H9 (cell line): ENCODE measurements at regions not wholly inside any gene's neighbourhood (a gene's known extent, or its start where the extent isn't known, plus 50 kb on each side); places are given as distances from the start of the nearest gene placed in this dataset.
A peak's percentile ranks its signal among the peaks of the same experiment; 100 is the strongest.
"Not testable (repeated sequence)": the region's sequence is repeated elsewhere in the genome, so short reads cannot be mapped to it uniquely, and the experiment has no call there.

Source experiments
- DNase-seq: peaks from one replicate; pipeline ENCODE4 v3.0.0-alpha.2; 2017
- H2AFZ ChIP-seq: one replicate; pipeline ENCODE4 v1.6.1; 2013; ENCODE audit warnings: mild to moderate bottlenecking, low read length, control low read depth, moderate library complexity
- H2AK5ac ChIP-seq: 2 replicates; pipeline ENCODE4 v1.6.1; 2013; ENCODE audit warnings: low read length, control low read depth, mixed read lengths; ENCODE audit not compliant: insufficient read length
- H2BK120ac ChIP-seq: one replicate; pipeline ENCODE4 v1.6.1; 2013; ENCODE audit warnings: low read depth, mild to moderate bottlenecking, low read length, control low read depth, inconsistent platforms; ENCODE audit not compliant: poor library complexity, severe bottlenecking
- H2BK12ac ChIP-seq: 2 replicates; pipeline ENCODE4 v1.6.1; 2013; ENCODE audit warnings: low read length, control low read depth, mixed read lengths, low read depth; ENCODE audit not compliant: insufficient read length
- H2BK15ac ChIP-seq: 2 replicates; pipeline ENCODE4 v1.6.1; 2013; ENCODE audit warnings: low read depth, low read length, control low read depth
- H2BK20ac ChIP-seq: one replicate; pipeline ENCODE4 v1.6.1; 2013; ENCODE audit warnings: low read depth, mild to moderate bottlenecking, low read length, control low read depth, inconsistent platforms; ENCODE audit not compliant: poor library complexity, severe bottlenecking
- H2BK5ac ChIP-seq: 2 replicates; pipeline ENCODE4 v1.6.1; 2013; ENCODE audit warnings: low read length, control low read depth, mixed read lengths; ENCODE audit not compliant: insufficient read length
- H3K14ac ChIP-seq: 2 replicates; pipeline ENCODE4 v1.6.1; 2013; ENCODE audit warnings: low read length, control low read depth; ENCODE audit not compliant: insufficient read depth
- H3K18ac ChIP-seq: 2 replicates; pipeline ENCODE4 v1.6.1; 2013; ENCODE audit warnings: low read depth, mild to moderate bottlenecking, mixed read lengths, low read length, control low read depth; ENCODE audit not compliant: insufficient read length
- H3K23ac ChIP-seq: 2 replicates; pipeline ENCODE4 v1.6.1; 2013; ENCODE audit warnings: low read length, control low read depth, mixed read lengths, low read depth; ENCODE audit not compliant: insufficient read length
- H3K23me2 ChIP-seq: 2 replicates; pipeline ENCODE4 v1.6.1; 2013; ENCODE audit warnings: low read depth, mild to moderate bottlenecking, mixed read lengths, low read length, control low read depth; ENCODE audit not compliant: insufficient read length, poor library complexity, severe bottlenecking
- H3K27ac ChIP-seq: 2 replicates; pipeline ENCODE4 v1.5.1; 2013; ENCODE audit warnings: low read length, control low read depth, mixed read lengths, low read depth; ENCODE audit not compliant: insufficient read length
- H3K27me3 ChIP-seq: 2 replicates; pipeline ENCODE4 v1.6.1; 2013; ENCODE audit warnings: low read length, control low read depth, inconsistent platforms; ENCODE audit not compliant: insufficient read depth
- H3K4ac ChIP-seq: 2 replicates; pipeline ENCODE4 v1.6.1; 2013; ENCODE audit warnings: low read depth, mild to moderate bottlenecking, control low read depth, inconsistent platforms, low read length, moderate library complexity
- H3K4me1 ChIP-seq: 2 replicates; pipeline ENCODE4 v1.6.1; 2013; ENCODE audit warnings: low read length, control low read depth, inconsistent platforms; ENCODE audit not compliant: insufficient read depth
- H3K4me2 ChIP-seq: 2 replicates; pipeline ENCODE4 v1.6.1; 2013; ENCODE audit warnings: low read length, control low read depth, mixed read lengths; ENCODE audit not compliant: insufficient read length, insufficient read depth
- H3K56ac ChIP-seq: 2 replicates; pipeline ENCODE4 v1.6.1; 2013; ENCODE audit warnings: low read depth, mild to moderate bottlenecking, mixed read lengths, low read length, control low read depth; ENCODE audit not compliant: insufficient read length
- H3K79me1 ChIP-seq: 2 replicates; pipeline ENCODE4 v1.6.1; 2013; ENCODE audit warnings: low read depth, mild to moderate bottlenecking, moderate library complexity, low read length, control low read depth, inconsistent platforms; ENCODE audit not compliant: insufficient read depth, poor library complexity, severe bottlenecking
- H3K79me2 ChIP-seq: 2 replicates; pipeline ENCODE4 v1.6.1; 2013; ENCODE audit warnings: low read length, control low read depth, inconsistent platforms; ENCODE audit not compliant: insufficient read depth
- H3K9ac ChIP-seq: 2 replicates; pipeline ENCODE4 v1.6.1; 2013; ENCODE audit warnings: low read length, control low read depth, mixed read lengths; ENCODE audit not compliant: insufficient read length; ENCODE audit errors: extremely low read depth
- H3K9me3 ChIP-seq: one replicate; pipeline ENCODE4 v1.6.1; 2013; ENCODE audit warnings: low read depth, low read length, inconsistent platforms; ENCODE audit not compliant: control insufficient read depth
- H3T11ph ChIP-seq: one replicate; pipeline ENCODE4 v1.6.1; 2013; ENCODE audit warnings: mild to moderate bottlenecking, low read length, control low read depth, inconsistent platforms
- H4K20me1 ChIP-seq: one replicate; pipeline ENCODE4 v1.6.1; 2013; ENCODE audit not compliant: control insufficient read depth, insufficient read length, insufficient read depth
- H4K5ac ChIP-seq: 2 replicates; pipeline ENCODE4 v1.6.1; 2013; ENCODE audit warnings: low read depth, mild to moderate bottlenecking, mixed read lengths, low read length, control low read depth; ENCODE audit not compliant: insufficient read length
- H4K8ac ChIP-seq: replicated peaks from 2 replicates; pipeline ENCODE4 v1.6.1; 2013; ENCODE audit warnings: low read length, control low read depth, mixed read lengths, low read depth; ENCODE audit not compliant: insufficient read length
- H4K91ac ChIP-seq: 2 replicates; pipeline ENCODE4 v1.6.1; 2013; ENCODE audit warnings: low read depth, mild to moderate bottlenecking, moderate library complexity, mixed read lengths, low read length, control low read depth; ENCODE audit not compliant: insufficient read length
- H3K27ac Mint-ChIP-seq, 3 experiments: 2 replicates in 2 of 3; 3 replicates in 1 of 3; pipeline ENCODE4 v1.8.0; 2020 to 2021; ENCODE audit warnings: mixed read lengths in 3 of 3, mild to moderate bottlenecking in 1 of 3, moderate library complexity in 1 of 3
- H3K27me3 Mint-ChIP-seq: 2 replicates; pipeline ENCODE4 v1.8.0; 2021; ENCODE audit warnings: low read depth, mild to moderate bottlenecking, moderate library complexity, mixed read lengths
- H3K36me3 Mint-ChIP-seq, 3 experiments: 2 replicates in 2 of 3; 3 replicates in 1 of 3; pipeline ENCODE4 v1.8.0; 2020 to 2021; ENCODE audit warnings: low read depth in 3 of 3, mixed read lengths in 3 of 3; ENCODE audit not compliant: insufficient read depth in 1 of 3
- H3K4me1 Mint-ChIP-seq, 2 experiments: 2 replicates each; pipeline ENCODE4 v1.8.0; 2020; ENCODE audit warnings: mixed read lengths in 2 of 2
- H3K4me3 Mint-ChIP-seq, 2 experiments: 2 replicates in 1 of 2; 3 replicates in 1 of 2; pipeline ENCODE4 v1.8.0; 2020 to 2021; ENCODE audit warnings: mild to moderate bottlenecking in 2 of 2, mixed read lengths in 2 of 2, moderate library complexity in 1 of 2
- H3K9me3 Mint-ChIP-seq, 2 experiments: 2 replicates in 1 of 2; 3 replicates in 1 of 2; pipeline ENCODE4 v1.8.0; 2020; ENCODE audit warnings: mild to moderate bottlenecking in 2 of 2, mixed read lengths in 2 of 2, moderate library complexity in 1 of 2
- CTCF ChIP-seq: fragments of 200-600 bp; sonication (generic); conservative IDR thresholded peaks from 3 replicates; pipeline ENCODE4 v1.8.0; 2021; ENCODE audit warnings: antibody characterized with exemption, mild to moderate bottlenecking
- WGBS: extraction: QIAGEN DNeasy Blood & Tissue Kit; methylation state at CpG from one replicate; pipeline ENCODE4 v1.1.7; 2013; ENCODE audit warnings: missing lambda C conversion rate, low lambda C conversion rate, mixed read lengths; ENCODE audit not compliant: insufficient read length; ENCODE audit errors: extremely low coverage; 5-methylcytosine and 5-hydroxymethylcytosine counted together

GRCh38 chr4:124459941-124460310, 252.6 kb downstream of the ANKRD50 start:
- Histone ChIP-seq H3K14ac (no peak overlapping the region), H4K5ac (no peak overlapping the region), H2BK5ac (no peak overlapping the region), H4K91ac (no peak overlapping the region), H4K20me1 (no peaks in the 10 kb centered on the region), H2AFZ (no peak overlapping the region), H3K4me1 (no peaks in the 10 kb centered on the region), H3K27ac (peak overlapping the region; percentile 91), H3T11ph (no peak overlapping the region), H3K27me3 (no peaks in the 10 kb centered on the region), H3K18ac (peak overlapping the region; percentile 62), H2BK15ac (no peak overlapping the region), H3K23me2 (no peaks in the 10 kb centered on the region), H2AK5ac (no peak overlapping the region), H3K56ac (no peak overlapping the region), H2BK120ac (no peak overlapping the region), H3K4me2 (peak overlapping the region; percentile 13), H2BK12ac (no peak overlapping the region), H3K79me2 (no peaks in the 10 kb centered on the region), H3K4ac (no peak overlapping the region), H3K9ac (no peak overlapping the region), H3K79me1 (no peaks in the 10 kb centered on the region), H3K9me3 (peaks cover 9% of the 10 kb centered on the region), H2BK20ac (no peak overlapping the region), H4K8ac (no peak overlapping the region), H3K23ac (no peak overlapping the region)
- Mint-ChIP-seq H3K27me3 (peaks cover 3% of the 10 kb centered on the region; the same call in 1 of the 2 replicates), H3K4me3 (no peak overlapping the region), H3K27ac (peak overlapping the region; percentile 24 to 98 (median 93); a peak in 6 of 7 replicates), H3K4me1 (peaks cover 31 to 33% of the 10 kb centered on the region in 2 experiments), H3K9me3 (peaks cover 32 to 33% of the 10 kb centered on the region in 2 experiments), H3K36me3 (peaks cover 26 to 34% (median 27%) of the 10 kb centered on the region in 3 experiments)
- DNase-seq, result peak; percentile 34
- WGBS, result no CpG with 5 or more reads among the region's 5 CpGs
- no peak for TF ChIP-seq CTCF

DNA sequence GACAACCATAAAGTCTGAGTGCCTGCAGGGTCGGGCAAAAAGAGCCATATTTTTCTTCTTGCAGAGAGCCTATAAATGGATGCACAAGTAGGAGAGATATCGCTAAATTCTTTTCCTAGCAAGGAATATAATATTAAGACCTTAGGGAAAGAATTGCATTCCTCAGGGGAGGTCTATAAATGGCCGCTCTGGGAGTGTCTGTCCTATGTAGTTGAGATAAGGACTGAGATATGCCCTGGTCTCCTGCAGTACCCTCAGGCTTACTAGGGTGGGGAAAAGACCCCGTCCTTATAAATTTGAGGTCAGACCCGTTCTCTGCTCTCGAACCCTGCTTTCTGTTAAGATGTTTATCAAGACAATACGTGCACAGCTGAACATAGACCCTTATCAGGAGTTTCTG, 250.9 kb downstream of the ANKRD50 start:
- H2BK120ac ChIP-seq, H3K4ac ChIP-seq, H3K27me3 ChIP-seq, H3K23me2 ChIP-seq, H3K9me3 ChIP-seq, H2BK15ac ChIP-seq, H2AFZ ChIP-seq, H4K5ac ChIP-seq, H4K8ac ChIP-seq, H3K14ac ChIP-seq, H2BK12ac ChIP-seq, H3K18ac ChIP-seq, H4K20me1 ChIP-seq, DNase-seq, H2BK20ac ChIP-seq, H3K27ac ChIP-seq, H3T11ph ChIP-seq, H4K91ac ChIP-seq, H3K9ac ChIP-seq, H3K79me1 ChIP-seq, H3K79me2 ChIP-seq, H3K23ac ChIP-seq, H3K4me1 ChIP-seq, H3K56ac ChIP-seq, H3K27me3 Mint-ChIP-seq, H3K4me3 Mint-ChIP-seq, H2BK5ac ChIP-seq, H2AK5ac ChIP-seq, H3K4me2 ChIP-seq: not testable (repeated sequence)
- Mint-ChIP-seq H3K36me3 (peaks cover 26 to 34% (median 27%) of the 10 kb centered on the region in 3 experiments), H3K9me3 (peaks cover 32 to 33% of the 10 kb centered on the region in 2 experiments), H3K4me1 (peaks cover 31 to 40% of the 10 kb centered on the region in 2 experiments), H3K27ac (peak overlapping the region in 1 of 3 experiments; percentile 91; a peak in 1 of 7 replicates)
- no CpG with 5 or more reads among the region's 7 CpGs for WGBS
